GM23338 (cell line): ENCODE measurements at regions not wholly inside any gene's neighbourhood (a gene's known extent, or its start where the extent isn't known, plus 50 kb on each side); places are given as distances from the start of the nearest gene placed in this dataset.

Experiments used
- ATAC-seq: fragments of 200-7000 bp; cut with Tn5 transposase; 3 replicates; pipeline ENCODE4 v1.9.1; 2020
- DNase-seq: peaks from one replicate; pipeline ENCODE4 v3.0.0-alpha.2; 2015; ENCODE audit warnings: low spot score
- H2AFZ ChIP-seq: fragments of 200-600 bp; sonication (generic); 2 replicates; pipeline ENCODE4 v1.8.0; 2016; ENCODE audit warnings: antibody characterized with exemption, mild to moderate bottlenecking, moderate library complexity
- H3F3A ChIP-seq: fragments of 200-600 bp; sonication (generic); replicated peaks from 2 replicates; pipeline ENCODE4 v1.8.0; 2017; ENCODE audit warnings: antibody characterized with exemption, mixed run types, low read depth
- H3K27ac ChIP-seq: fragments of 200-600 bp; sonication (generic); 2 replicates; pipeline ENCODE4 v1.6.1; 2016; ENCODE audit warnings: low read depth
- H3K27me3 ChIP-seq: fragments of 200-600 bp; sonication (generic); 2 replicates; pipeline ENCODE4 v1.8.0; 2016; ENCODE audit warnings: mild to moderate bottlenecking, mixed run types, moderate library complexity; ENCODE audit not compliant: insufficient read depth
- H3K36me3 ChIP-seq: fragments of 200-600 bp; sonication (generic); 2 replicates; pipeline ENCODE4 v1.8.0; 2016; ENCODE audit warnings: mild to moderate bottlenecking; ENCODE audit not compliant: insufficient read depth
- H3K4me1 ChIP-seq: fragments of 200-600 bp; sonication (generic); 2 replicates; pipeline ENCODE4 v1.8.0; 2016; ENCODE audit warnings: mild to moderate bottlenecking, moderate library complexity; ENCODE audit not compliant: insufficient read depth
- H3K4me2 ChIP-seq: fragments of 200-600 bp; sonication (generic); 2 replicates; pipeline ENCODE4 v1.7.1; 2017; ENCODE audit warnings: mixed run types
- H3K4me3 ChIP-seq: fragments of 200-600 bp; sonication (generic); 2 replicates; pipeline ENCODE4 v1.6.1; 2016; ENCODE audit warnings: mixed run types
- H3K79me2 ChIP-seq: fragments of 200-600 bp; sonication (generic); replicated peaks from 2 replicates; pipeline ENCODE4 v1.8.0; 2017; ENCODE audit warnings: mild to moderate bottlenecking; ENCODE audit not compliant: insufficient read depth
- H3K9me2 ChIP-seq: fragments of 200-600 bp; sonication (generic); 2 replicates; pipeline ENCODE4 v1.8.0; 2017; ENCODE audit not compliant: insufficient read depth
- H4K20me1 ChIP-seq: fragments of 200-600 bp; sonication (generic); replicated peaks from 2 replicates; pipeline ENCODE4 v1.8.0; 2017; ENCODE audit warnings: mild to moderate bottlenecking; ENCODE audit not compliant: insufficient read depth
- H3K27ac Mint-ChIP-seq: 2 replicates; pipeline ENCODE4 v1.8.0; 2020; ENCODE audit warnings: inconsistent platforms, mild to moderate bottlenecking, moderate library complexity, mixed read lengths
- H3K27me3 Mint-ChIP-seq: 3 replicates; pipeline ENCODE4 v1.8.0; 2022; ENCODE audit warnings: low read depth, mild to moderate bottlenecking, moderate library complexity, mixed read lengths, inconsistent platforms; ENCODE audit not compliant: insufficient read depth, poor library complexity
- H3K36me3 Mint-ChIP-seq: 3 replicates; pipeline ENCODE4 v1.8.0; 2021; ENCODE audit warnings: low read depth, mild to moderate bottlenecking, inconsistent platforms, moderate library complexity, mixed read lengths
- H3K4me1 Mint-ChIP-seq: 3 replicates; pipeline ENCODE4 v1.8.0; 2020; ENCODE audit warnings: mild to moderate bottlenecking, inconsistent platforms, mixed read lengths
- H3K4me3 Mint-ChIP-seq: 3 replicates; pipeline ENCODE4 v1.8.0; 2021; ENCODE audit warnings: moderate library complexity, mild to moderate bottlenecking, inconsistent platforms, mixed read lengths
- H3K9me3 Mint-ChIP-seq: 3 replicates; pipeline ENCODE4 v1.8.0; 2020; ENCODE audit warnings: moderate library complexity, mild to moderate bottlenecking, inconsistent platforms, mixed read lengths
- CTCF ChIP-seq, 2 experiments: fragments of 200-600 bp in 1 of 2; sonication (generic) in 1 of 2; conservative IDR thresholded peaks; 2 replicates each; pipeline versions ENCODE4 v1.5.1 to v1.6.1; 2016 to 2017; ENCODE audit warnings: antibody characterized with exemption in 2 of 2, low read depth in 2 of 2, mild to moderate bottlenecking in 2 of 2, moderate library complexity in 1 of 2
- EZH2 ChIP-seq: fragments of 200-600 bp; sonication (generic); IDR thresholded peaks from one replicate; pipeline ENCODE4 v1.8.0; 2017; ENCODE audit warnings: antibody characterized with exemption, mild to moderate bottlenecking, low read depth; ENCODE audit not compliant: unreplicated experiment
- EZH2phosphoT487 ChIP-seq: fragments of 200-600 bp; sonication (generic); IDR thresholded peaks from one replicate; pipeline ENCODE4 v1.8.1; 2018; ENCODE audit warnings: antibody characterized with exemption; ENCODE audit not compliant: unreplicated experiment
- JUNB ChIP-seq: IDR thresholded peaks from one replicate; pipeline ENCODE4 v1.6.1; 2016; ENCODE audit warnings: antibody characterized with exemption; ENCODE audit not compliant: unreplicated experiment
- NANOG ChIP-seq: IDR thresholded peaks from 2 replicates; pipeline ENCODE4 v1.6.1; 2016; ENCODE audit warnings: antibody characterized with exemption, borderline replicate concordance
- REST ChIP-seq: IDR thresholded peaks from one replicate; pipeline ENCODE4 v1.6.1; 2018; ENCODE audit warnings: antibody characterized with exemption; ENCODE audit not compliant: unreplicated experiment
- STAT1 ChIP-seq: IDR thresholded peaks from one replicate; pipeline ENCODE4 v1.6.1; 2016; ENCODE audit warnings: antibody characterized with exemption; ENCODE audit not compliant: unreplicated experiment
- ZNF114 ChIP-seq: fragments of 250-450 bp; sonication (Bioruptor Pico); IDR thresholded peaks from 2 replicates; pipeline ENCODE4 v1.5.0; 2020; ENCODE audit warnings: mild to moderate bottlenecking, moderate library complexity
- ZNF331 ChIP-seq: fragments of 250-450 bp; sonication (Bioruptor Pico); IDR thresholded peaks from 2 replicates; pipeline ENCODE4 v1.5.0; 2020; ENCODE audit warnings: low read depth, mild to moderate bottlenecking, moderate library complexity
- ZNF462 ChIP-seq: fragments of 250-450 bp; sonication (Bioruptor Pico); IDR thresholded peaks from 2 replicates; pipeline ENCODE4 v1.5.0; 2020; ENCODE audit warnings: mild to moderate bottlenecking, moderate library complexity

GRCh38 chr15:58243070-58243469 is 104.9 kb downstream of the AQP9 start:
- no peak overlapping the region for H3K27ac Mint-ChIP-seq
- no peaks in the 10 kb centered on the region for H3K4me1 ChIP-seq
- no peak overlapping the region for H2AFZ ChIP-seq
- H3K27me3 ChIP-seq = no peaks in the 10 kb centered on the region
- H3K79me2 ChIP-seq = no peaks in the 10 kb centered on the region
- no peak overlapping the region for H3K4me2 ChIP-seq
- H4K20me1 ChIP-seq = no peaks in the 10 kb centered on the region
- H3K4me3 Mint-ChIP-seq = no peak overlapping the region
- H3K36me3 ChIP-seq = no peaks in the 10 kb centered on the region
- H3K27ac ChIP-seq = no peak overlapping the region
- TF ChIP-seq ZNF331 = no peak
- TF ChIP-seq CTCF (conservative IDR thresholded peaks at IDR 0.05; ENCODE audit: low read depth in 2 of 2) = no peak
- TF ChIP-seq REST = no peak
- no peak for TF ChIP-seq NANOG
- no peak for TF ChIP-seq EZH2phosphoT487
- no peak for TF ChIP-seq EZH2
- no peak for TF ChIP-seq ZNF114
- TF ChIP-seq JUNB = no peak
- TF ChIP-seq STAT1 = no peak
- TF ChIP-seq ZNF462 = no peak
- ATAC-seq (no peak), DNase-seq (no peak)
- H3K4me1 Mint-ChIP-seq = no peaks in the 10 kb centered on the region; the same call in 2 of the 3 replicates
- H3K36me3 Mint-ChIP-seq = peaks cover under 1% of the 10 kb centered on the region; the same call in 1 of the 3 replicates
- no peaks in the 10 kb centered on the region for H3F3A ChIP-seq
- no peaks in the 10 kb centered on the region for H3K27me3 Mint-ChIP-seq
- no peak overlapping the region for H3K4me3 ChIP-seq
- H3K9me2 ChIP-seq = 0 out of 2 replicates have a peak, but pooled peaks cover 4% of the 10 kb centered on the region
- H3K9me3 Mint-ChIP-seq = peaks cover 10% of the 10 kb centered on the region
